ENCODE measurements at regions not wholly inside any gene's neighbourhood (a gene's known extent, or its start where the extent isn't known, plus 50 kb on each side); places are given as distances from the start of the nearest gene placed in this dataset.

- TF ChIP-seq GATA2 (IDR thresholded peaks at IDR 0.05; ENCODE audit: low read depth, low read length) (no peak), GATA3 (IDR thresholded peaks at IDR 0.05; ENCODE audit: low read depth, low read length) (no peak)
Observed at GRCh38 chr3:28947751-28948150, 333.1 kb upstream of the RBMS3 start.

Measured in SH-SY5Y (cell line).